ENCODE measurements at regions not wholly inside any gene's neighbourhood (a gene's known extent, or its start where the extent isn't known, plus 50 kb on each side); places are given as distances from the start of the nearest gene placed in this dataset.

DNA sequence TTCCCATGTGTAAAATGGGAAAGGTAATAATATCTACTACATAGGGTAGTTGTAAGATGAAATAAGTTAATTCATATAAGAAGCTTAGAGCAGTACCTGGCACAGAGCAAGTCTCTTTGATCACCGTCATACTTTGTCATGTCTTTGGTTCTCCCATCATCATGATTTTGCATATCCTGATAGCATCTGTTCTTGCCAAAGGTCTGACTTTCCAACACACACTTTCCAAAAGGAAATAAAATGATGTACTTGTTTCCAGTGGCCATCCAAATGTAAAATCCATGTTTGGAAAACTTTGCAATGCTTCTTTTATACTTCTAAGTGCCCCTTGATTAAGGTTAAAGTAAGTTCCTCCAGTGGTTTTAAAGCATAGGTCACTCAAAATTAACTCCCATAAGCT, 266.9 kb upstream of the PTGER4 start:
- no peak for DNase-seq

DNA sequence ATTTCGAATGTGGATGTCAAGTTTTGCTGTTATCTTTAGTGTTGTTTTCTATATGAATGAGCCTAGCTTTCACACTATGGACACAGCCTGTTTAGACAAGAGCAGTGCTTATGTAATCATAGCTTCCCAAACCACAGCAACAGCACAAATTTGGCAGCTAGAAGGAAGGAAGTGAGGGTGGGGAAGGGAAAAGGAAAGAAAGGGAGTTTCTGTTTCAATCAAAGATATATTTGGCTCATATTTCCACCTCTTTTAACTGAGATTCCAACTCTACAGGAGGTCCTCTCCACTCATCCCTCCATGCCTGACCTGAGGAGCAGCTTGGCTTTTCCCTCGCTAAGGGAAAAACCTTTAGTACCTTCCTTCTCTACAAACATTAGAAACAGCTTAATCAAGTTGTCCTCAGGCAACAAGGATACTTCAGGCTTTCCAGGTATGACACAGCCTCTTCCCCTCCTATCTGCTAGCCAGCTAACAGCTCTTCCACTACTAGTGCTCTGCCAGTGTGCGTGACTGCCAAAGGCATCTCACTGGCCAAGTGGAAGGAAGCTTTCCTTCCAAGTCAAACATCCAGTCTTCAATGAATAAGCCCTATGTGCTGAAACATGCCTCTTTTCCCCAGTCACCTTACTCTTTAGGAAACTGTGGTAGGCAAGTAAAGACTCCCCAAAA, 268.6 kb upstream of the PTGER4 start:
- DNase-seq: peak in 1 of 2 donors; percentile 14

DNA sequence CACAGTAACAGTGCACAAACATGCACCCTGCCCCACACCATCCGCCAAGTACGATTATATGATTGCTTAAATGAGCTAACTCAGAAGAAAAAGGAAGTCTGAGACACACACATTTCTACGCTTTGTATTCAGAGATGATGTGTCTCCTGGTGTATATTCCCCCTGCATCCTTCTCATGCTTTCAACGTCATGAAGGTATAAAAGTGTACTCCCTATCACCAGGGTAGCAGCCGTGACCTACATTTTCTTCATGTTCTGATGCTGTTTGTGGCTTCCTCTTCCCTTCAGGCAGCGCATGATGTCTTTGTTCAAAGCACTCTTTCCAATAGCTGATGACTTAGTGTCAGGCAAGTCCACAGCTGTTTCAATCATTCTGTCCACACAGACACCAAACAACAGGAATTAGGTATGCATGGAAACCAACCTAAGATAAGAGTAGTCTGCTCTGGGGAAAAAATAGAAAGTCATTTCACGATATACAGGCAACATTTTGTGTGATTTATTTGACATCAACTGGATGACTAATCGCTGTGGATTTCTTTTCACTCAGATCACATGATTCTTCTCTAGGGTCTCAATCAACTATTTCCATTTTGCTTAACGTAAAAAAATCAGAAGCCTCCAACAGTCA, 269.4 kb upstream of the PTGER4 start:
- DNase-seq: peak; percentile 11 to 94

DNA sequence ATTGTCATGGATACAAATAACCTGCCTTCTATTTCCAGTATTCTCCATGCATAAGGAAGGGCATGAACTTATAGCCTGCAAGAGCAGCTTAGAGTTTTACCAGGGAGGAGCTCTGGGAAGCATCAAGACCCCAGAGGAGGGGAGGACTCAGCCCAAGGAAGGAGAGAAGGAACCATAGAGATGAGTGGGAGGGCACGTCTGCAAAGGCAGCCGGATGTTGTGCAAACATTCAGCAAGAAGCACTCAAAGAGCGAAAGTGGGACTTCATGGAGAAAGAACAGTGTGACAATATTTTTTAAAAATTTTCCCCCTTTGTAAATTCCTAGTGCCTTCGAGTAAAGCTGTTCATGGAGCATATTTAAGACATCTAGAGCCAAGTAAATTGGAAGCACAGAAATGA, 270.1 kb upstream of the PTGER4 start:
- peak in 1 of 2 donors; percentile 63 for DNase-seq

DNA sequence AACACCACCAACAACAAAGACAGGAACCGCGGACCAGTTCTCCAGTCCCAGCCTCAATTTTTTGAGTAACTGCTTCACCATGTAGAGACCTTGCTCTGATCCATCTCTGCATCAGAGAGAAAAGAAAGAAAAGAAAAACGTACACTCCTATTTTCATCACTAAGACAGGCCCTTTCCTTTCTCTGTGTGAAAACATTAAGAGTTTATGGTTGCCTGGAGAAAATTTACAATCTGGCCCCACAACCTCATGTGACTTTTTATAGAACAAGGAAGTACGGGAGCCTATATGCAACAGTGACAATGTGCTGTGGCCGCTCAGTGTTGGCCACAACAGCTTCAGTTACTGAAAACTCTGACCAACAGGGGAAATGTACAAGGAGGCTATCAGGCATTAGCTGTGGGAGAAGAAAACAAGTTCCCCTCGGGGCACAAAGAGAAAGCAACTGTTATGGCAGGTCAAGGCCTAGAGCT, 272.9 kb upstream of the PTGER4 start:
- peak in 1 of 2 donors; percentile 55 for DNase-seq

DNA sequence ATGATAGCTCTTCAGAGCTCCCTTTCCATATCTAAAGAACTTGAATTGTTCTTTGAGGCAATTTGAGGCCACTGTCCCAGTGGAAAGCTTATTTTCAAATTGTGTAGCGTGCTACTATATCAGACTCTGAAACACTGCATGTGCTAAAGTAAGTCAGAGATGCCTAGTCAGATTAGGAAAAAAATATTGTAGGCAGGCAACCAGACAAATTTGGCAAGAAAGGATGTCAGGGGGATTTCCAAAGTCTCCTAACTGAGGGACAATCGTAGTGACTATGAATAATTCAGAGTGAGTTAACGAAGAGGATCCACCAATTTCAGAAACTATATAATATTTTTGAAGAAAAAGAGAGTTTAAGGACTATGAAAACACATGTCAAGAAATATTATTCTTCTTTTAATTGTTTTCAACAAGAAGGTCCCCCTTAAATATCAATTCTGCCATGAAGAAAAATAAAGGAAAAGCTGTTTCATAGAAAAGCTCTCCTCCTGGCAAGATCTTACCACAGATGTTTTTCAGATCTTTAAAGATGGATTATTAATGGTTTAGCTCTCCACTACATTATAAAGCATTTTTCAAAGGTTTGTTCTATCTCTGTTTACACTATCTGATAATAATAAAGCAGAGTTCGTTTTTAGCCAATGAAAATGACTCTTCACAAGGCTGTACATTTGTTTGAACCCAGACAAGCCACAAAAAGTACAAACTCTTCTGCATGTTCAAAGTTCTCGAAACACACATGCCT, 273.5 kb upstream of the PTGER4 start:
- DNase-seq: peak in 1 of 2 donors; percentile 21

DNA sequence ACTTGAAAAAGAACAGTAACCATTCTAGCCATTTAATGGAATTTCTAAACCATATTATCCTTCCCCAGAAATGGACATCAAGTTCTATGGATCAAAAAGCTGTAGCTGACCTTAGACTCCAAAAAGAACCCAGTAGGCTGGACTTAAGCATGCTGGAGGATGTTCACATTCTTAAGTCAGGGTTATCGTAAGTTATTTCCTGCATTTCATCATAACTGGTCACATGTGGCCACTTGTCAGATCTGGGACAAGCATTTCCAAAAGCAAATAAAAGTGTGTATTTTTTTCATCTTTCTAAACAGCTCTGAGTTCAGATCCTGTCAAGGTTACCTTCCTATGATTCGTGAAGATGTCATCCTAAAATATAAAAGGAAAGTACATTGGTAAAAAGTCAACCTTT, 274.5 kb upstream of the PTGER4 start:
- no peak for DNase-seq

DNA sequence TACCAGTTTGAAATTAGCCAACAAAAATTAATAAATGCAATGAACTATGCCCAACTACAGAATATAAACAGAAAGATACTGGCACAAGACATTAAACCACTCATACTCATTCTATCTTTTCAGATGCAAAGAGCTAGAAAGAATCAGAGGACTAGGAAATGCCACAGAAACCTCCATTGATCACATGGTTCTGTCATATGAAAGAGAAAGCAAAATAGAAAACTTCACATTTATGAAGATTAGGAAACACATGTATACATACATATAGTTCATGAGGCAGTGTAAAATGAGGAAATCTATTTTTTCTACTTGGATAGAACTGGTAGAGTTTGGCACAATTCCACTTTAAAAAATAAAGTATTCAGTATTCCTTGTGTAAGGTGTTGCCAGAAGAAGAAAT, 275.1 kb upstream of the PTGER4 start:
- peak in 1 of 2 donors; percentile 69 for DNase-seq

DNA sequence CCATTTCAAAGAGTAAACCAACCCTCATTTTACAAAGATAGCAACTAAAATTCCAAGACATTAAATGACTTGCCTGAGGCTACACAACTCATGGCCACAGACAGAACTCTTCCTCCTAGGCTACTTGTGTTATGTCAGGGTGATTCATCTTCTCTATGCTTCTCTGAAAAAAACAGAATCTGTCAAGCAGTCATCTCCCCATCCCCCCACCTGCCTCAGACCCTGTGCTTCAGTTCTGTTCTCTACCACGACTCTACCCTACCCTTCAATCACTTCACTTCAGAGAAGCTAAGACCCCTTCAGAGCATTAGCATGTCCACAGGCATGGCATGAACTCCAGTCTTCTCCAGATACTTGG, 277.7 kb upstream of the PTGER4 start:
- DNase-seq: peak in 1 of 2 donors; percentile 88

DNA sequence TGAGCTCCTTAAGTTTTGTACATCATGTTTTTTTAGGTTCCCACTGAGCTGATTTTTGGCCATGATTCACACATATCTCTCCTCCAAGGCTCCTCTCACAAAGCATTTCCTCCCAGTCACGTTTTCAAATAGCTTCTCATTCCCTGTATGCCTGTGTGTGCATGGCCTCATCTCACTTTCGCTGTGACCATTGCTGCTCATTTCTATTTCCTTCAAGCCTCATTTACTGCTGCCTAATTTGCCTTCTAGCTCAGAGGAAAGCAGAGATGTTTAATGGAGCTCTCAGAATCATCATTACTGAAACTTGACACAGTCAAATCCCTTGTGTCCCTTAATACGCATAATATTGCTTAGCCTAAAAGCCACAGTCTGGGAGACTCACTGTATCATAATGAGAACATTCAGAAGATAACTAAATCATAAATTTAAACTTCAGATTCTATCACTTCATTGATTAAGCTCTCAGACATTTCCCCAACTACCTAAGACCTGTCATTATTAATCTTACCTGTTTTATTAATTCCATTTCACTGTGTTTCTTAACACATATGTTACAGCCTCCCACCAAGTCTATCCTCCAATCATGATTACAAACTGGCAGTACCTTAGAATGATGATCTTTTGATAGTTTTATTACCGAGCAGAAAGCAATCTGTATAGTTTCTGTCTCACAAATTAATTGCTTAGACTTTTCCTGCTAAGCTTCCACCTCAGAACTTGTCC, 278.3 kb upstream of the PTGER4 start:
- peak in 1 of 2 donors; percentile 27 for DNase-seq

DNA sequence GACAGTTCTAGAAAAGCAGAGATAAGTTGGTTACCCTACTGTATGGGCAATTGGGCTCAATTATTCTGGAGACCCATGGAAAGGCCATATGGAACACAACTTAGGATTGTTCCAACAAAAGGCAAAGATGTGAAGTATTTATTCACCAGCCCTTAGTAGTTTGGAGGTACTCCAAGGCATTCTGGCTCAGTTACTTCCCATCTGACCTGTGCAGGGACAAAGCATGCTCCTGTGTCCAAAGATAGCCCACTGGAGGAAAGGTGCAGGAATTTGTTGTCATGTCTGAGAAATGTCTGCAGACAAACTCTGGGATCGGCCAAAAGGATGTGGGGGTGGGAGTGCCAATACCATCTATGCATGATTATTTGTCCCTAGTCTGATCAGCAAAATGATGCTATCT, 279.5 kb upstream of the PTGER4 start:
- DNase-seq: no peak

DNA sequence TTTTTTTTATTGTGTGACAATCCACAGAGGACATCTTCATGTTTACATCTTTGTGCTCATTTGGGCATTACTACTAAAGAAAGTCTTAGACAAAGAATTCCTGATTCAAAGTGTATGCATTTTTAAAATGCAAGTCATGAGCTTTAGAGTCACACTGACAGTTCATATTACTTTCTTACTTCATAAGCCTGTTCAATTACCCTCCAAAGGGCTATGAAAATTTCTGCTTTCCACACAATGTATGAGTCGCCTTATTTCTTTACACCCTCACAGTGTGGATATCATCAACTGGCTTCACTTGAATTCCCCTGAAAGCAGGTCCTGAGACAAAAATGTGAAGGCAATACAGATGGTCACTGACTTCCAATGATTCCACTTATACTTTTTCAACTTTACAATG, 280.4 kb upstream of the PTGER4 start:
- DNase-seq: no peak

DNA sequence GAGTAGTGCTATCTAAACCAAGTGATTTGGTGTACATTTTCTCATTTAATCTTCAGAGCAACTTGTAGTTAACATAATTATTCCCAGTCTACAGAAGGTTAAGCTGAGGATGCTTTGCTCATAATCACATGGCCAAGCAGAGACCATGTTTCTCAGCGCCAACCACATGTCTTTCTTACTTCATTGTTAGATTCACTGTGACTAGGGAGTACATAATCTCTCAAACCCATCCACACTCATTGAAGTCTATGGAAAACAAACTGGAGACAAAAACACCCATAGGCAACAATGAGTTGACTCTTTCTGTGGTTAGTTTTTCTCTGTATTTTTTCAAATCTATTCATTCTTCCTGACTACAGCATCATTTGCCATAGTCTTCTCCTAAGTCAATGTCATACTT, 281.7 kb upstream of the PTGER4 start:
- no peak for DNase-seq

DNA sequence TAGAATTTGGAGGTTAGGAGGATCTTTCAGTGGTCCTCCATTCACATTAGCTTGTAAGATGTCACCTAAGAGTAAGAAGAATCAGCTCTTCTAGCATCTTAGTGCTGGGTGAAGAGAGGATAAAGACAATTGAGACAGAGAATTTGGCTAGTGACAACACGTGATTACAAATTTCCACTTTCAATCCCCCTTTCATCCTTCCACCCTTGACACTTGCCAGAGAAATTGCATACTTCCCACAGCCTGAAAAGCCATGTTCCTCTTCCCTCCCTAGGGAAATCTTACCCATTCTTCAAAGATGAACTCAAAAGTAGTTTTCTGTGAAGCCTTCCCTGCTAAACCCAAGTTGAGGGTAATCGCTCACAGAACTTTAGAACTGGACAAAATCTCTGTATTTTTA, 282.6 kb upstream of the PTGER4 start:
- DNase-seq: no peak

DNA sequence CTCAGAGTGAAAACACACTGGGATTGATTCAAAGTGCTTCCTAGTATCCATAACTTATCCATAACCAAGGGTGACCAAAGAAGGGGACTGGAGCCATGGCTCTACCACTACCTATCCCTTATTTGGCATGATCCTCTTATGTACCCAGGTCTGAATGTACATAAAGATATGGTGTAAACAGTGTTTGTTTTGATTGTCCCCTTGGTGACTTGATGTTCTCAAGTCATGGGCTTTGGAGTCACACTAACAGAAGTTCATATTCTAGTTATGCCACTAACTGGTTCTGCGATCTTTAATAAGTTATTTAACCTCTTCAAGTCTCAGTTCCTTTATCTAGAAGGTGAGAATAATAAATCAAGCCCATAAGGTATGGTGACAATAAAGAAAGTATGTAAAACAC, 283.4 kb upstream of the PTGER4 start:
- no peak for DNase-seq

DNA sequence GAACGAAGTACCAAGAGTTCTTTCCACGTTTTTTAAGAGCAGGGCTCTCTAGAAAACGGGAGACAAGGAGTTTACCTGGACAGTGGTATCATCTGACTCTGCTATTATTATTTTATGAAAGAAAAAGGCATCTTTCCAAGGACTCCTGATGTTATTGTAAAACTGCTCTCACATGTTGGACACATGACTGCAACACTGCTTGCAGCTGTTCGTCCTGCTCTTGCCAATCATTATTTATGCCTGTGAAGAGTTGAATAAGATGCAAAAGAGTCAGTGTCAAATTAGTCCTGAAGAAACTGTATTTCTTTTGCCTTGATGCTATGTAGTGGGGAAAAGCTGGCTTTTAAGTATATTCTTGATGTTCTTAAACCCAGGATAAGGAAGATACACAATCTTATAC, 284.5 kb upstream of the PTGER4 start:
- no peak for DNase-seq

DNA sequence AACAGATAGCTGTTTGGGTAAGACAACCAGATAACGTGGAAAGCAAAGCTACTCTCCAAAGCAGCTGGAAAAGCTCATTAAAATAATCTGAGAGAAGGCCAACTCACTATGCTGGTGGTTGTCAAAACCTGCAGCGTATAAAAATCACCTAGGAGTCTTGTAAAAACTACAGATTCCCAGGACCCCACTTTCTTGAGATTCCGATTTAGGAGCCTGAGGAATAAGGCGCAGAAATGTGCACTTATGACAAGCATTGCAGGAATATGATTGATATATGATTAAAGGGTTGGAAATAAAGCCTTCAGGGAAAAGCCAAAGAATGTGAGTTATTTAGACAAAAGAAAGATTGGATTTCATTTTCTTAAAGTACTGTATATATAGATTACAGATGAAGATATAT, 285.0 kb upstream of the PTGER4 start:
- DNase-seq: no peak

DNA sequence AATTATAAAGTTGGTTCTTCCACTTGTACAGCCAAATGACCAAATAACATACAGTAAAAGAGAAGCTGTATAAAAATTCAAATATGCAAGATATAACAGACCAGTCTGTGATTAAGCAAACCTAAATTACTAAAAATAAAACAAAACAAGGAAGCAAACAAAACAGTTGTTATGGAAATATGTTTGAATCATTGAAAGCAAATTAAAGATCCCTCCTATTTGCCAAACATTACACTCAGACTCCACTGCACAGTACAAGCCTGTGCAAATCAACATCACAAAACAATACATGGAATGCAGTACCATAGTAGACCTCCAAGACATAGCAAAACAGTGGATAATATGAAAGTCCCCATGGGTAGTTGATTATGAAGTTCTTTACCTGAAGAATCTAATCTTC, 288.1 kb upstream of the PTGER4 start:
- DNase-seq: no peak

DNA sequence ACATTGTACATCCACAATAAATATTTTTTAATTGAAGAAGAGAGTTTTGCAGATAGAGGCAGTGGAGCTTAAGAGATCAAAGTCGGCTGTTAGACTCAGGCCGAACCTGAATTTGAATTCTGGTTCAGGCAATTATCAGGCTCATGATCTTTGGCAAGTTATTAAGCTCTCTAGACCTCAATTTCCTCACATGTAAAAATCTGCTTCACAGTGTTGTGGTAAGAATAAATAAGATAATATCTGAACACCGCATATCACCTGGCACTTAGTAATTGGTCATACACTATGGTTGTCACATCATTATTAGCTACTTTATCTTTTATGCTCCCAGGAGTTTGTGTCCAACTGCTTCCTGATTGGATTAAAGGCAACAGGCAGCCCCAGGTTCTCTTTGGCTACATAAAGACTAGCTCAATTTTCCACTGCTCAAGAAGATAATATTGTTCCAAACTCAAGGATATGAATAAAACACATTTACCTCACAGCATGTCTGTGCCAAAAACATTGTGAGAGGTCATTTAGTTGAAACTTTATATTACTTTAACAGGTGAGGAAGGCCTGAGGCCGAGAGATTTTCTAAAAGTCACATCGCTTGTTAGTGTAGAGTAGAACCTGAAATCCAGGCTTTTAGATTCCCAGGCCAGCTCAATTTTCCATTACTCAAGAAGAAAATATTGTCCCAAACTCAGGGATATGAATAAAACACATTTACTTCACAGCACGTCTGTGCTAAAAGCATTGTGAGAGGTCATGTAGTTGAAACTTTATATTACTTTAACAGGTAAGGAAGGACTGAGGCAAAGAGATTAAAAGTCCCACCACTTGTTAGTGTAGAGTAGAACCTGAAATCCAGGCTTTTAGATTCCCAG, 289.2 kb upstream of the PTGER4 start:
- no peak for DNase-seq

DNA sequence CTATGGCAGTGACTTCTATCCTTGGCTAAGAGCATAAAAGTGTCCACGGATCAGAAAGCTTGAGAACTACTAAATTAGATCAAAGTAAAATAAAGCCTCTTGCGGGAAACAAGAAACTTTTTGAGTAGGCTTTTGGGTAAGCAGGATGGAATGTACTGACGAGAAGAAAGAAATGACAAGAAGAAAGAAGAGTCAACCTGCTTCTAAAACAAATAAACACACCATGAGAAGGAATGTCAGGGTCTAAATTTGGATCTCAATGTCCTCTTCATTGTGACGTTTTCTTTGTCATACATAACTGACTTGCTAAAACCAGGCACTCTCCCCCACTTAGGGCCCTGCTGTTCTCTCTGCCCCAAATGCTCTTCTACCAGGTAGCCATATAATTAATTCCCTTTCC, 290.1 kb upstream of the PTGER4 start:
- DNase-seq: no peak

DNA sequence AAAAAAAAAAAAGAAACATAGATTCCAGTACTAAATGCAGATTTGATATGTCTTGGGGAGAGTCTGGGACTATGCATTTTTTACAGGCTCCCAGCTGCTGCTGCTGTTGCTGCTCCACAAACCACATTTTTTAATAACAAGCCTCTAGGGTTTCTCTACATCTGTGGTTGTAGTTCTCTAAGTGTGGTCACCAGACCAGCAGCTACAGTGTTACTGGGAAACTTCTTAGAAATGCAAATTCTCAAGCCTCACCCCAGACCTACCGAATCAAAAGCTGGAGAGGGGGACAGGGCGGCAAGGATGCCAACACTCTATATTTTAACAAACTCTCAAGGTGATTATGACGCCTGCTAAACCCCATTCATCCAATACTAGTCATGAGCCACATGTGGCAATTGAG, 293.4 kb upstream of the PTGER4 start:
- DNase-seq: peak in 1 of 2 donors; percentile 43

DNA sequence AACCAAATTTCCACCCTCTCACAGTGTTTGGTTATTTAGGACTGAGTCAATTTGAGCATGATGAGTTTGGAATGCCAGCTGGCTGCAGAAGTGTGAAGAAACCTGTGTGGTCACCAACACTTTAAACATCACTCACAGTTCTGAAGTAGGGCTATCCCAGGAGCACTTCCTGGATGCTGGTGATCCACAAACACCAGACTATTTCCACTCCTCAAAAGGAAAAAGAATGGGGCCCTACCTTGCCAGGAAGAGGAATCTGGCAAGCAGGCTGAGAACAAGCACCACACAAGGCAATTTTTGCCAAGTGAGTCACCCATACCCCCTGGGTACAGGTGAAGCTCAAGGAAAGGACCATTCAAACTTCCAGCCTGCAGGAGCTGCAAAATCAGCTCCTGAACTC, 294.2 kb upstream of the PTGER4 start:
- no peak for DNase-seq
